Stimulated activated CD4-positive, alpha-beta T cell treated with anti-CD3 and anti-CD28 coated beads, TNF-alpha, amount 100 ng/mL, for 4 hours (primary cell): ENCODE measurements at regions not wholly inside any gene's neighbourhood (a gene's known extent, or its start where the extent isn't known, plus 50 kb on each side); places are given as distances from the start of the nearest gene placed in this dataset.

ENCODE experiments used
- DNase-seq, 3 experiments: peaks; one replicate each; pipeline ENCODE4 v3.0.0-alpha.2; 2020; ENCODE audit warnings: low read depth in 3 of 3

DNA sequence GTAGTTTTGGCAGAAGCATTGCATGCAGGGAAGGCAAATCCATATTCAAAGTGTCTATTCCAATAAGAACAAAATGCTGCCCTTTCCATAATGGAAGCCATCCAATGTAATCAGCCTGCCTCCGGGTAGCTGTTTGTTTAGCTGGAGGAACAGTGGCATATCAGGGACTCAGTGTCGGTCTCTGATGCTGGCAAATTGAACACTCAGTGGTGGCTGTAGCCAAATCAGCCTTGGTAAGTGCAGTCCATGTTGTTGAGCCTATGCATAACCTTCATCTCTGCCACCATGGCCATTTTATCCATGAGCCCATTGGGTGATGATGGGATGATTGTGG is 147.8 kb upstream of the MAX start:
- DNase-seq: no peak

DNA sequence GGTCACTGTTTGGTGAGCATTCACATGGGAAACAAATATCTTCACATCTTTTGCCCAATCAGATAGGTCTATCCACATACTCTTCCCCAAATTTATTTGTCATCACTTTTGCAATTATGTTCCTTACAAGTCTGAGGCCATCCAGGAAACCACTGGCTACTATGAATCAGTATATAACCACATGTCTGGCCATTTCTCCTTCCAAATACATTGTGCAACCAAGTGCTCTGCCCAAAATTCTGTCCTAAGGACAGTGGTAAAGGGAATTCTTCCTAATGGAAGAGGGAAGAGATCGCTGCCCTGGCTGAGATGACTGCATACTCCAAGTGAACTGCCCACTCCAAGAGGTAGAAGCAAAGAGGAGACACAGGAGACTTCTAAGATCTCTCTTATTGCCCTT is 148.9 kb upstream of the MAX start:
- DNase-seq: no peak

DNA sequence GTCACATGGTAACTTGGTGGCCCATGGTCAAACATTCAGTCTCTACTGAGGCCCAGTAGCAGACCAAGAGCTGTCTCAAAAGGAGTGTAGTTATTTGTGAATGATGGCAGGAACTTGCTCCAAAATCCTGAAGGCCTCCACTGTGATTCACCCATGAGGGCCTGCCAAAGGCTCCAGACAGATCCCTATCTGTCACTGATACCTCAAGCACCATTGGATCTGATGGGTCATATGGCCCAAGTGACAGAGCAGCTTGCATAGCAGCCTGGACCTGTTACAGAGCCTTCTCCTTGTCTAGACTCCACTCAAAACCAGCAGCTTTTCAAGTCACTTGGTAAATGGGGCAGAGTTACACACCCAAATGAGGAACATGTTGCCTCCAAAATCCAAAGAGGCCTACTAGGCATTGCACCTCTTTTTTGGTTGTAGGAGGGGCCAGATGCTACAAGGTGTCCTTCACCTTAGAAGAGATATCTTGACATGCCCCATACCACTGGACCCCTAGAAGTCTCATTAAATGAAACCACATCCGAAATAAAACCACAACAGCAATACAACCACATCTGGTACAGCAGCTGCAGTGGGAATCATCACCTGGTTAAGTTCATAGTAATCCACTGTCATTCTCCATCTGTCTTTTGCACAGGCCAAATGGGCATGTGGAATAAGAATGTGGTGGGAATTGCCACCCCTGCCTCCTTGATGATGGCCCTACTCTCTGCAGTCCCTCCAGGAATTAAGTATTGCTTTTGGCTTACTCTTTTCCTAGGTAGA is 150.4 kb upstream of the MAX start:
- no peak for DNase-seq

DNA sequence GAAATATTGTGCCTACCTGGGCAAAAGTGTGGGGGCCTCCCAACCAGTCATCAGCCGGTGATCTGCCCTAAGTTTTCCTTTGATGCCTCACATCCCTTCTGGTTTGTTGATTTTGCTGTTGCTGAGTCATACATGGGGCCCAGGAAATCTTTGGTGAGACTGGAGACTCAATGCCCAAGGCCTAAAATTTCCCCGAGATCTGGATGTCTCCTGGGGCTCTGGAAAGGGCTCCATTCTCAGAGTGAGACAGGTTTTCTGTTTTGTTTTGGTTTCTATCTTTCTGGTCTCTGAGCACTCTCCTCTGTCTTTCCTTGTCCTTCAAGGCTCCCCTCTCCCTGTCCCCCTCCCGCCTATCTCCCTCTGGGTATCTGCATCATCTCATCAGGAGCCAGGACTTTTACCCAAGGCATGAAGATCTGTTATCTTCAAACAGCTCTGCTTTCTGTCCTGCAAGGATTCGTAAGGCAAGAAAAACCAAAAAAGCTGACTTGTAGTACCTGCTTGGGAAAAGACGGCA is 152.8 kb upstream of the MAX start:
- no peak for DNase-seq

DNA sequence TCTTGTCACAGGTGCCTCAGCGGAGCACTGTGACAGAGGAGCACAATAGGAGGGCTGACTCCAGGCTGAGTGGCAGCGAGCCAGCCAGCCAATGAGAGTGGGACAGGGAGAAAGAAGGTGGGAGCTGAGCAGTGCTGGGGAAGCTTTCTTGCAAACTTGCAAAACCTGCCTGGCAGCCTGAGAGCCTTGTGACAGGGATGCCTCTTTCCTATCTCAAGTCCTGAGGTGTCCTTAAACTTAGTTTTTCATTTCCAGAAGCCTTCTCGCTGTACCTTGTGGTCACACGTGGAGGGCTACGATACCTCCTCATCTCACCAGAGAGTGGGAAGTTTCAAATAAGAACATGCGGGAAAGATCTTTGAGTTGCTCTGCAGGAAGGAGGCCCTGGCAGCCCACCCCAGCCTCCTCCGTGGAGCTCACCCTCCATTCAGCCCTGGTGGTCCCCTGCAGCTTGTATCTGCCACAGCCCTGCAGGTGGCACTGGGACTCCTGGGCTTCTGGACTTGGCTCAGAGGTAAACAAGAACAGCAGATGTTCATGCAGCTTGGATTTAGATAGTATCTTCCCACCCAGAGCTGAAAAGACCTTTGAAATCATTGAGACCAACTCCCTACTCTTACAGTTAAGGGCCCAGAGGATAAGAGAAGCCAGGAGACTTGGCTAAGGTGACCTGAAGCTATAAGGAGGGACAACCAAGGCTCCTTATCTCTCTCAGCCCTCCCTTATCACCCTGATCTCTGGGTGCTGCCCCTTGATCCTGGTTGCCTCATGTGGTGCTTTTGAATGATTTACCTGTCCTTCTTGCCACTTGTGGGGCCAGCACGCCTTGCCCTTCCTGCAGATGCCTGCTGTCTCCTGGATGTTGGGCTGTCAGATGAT is 153.5 kb upstream of the MAX start:
- no peak for DNase-seq

DNA sequence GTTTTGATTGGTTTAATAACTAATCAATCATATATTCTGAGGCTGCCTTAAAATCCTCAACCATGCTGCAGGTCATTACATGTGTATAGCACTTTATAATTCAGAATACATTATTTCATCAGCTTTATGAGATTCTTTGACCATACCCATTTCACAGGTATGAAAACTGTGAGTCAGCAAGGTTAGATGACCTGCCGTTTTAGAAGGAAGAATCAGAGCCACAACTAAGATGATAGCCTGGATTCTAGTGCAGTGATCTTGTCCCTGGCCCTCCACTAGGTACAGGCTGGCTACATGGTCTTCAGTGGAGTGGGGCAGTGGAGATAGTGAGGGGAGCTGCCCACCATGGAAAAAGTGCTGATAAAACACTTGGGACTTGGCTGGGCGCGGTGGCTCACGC is 154.4 kb upstream of the MAX start:
- DNase-seq: no peak

DNA sequence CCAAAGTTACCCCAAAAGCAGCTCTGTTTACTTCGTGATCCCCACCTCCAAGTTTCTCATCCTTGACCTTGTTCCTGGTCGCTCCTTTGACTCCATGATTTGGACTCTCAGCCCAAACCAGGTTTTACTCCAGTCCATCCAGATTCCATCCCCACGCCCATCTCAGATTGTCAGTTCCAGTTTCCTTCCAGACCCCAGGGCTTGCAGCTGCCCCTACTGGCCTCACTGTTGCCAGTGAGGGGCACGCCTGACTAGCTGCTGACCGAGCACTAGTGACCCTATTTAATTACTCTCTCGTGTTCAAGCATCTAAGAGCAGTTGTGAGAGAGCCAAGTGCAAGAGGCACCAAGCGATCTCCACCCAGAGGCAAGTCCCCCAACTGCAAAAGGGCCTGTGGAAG is 155.1 kb upstream of the FUT8 start:
- DNase-seq: no peak

DNA sequence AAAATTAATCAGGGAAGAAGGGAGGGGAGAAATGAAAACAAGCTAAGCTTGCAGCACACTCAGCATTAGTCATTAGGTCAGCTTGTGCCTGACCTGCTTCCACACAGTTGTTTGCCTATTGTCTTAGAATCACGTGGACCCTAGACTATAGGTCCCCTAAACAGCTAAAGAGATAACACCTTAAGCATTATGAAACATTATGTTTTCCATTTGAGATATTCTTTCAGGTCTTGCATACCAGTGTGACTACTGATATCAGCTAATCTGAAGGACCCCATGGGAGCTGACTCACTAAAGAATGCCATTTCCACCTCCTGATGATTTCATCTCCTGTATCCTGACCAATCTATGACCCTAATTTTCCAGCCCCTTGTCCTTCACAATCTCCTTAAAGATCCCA is 154.1 kb upstream of the FUT8 start:
- DNase-seq: no peak

DNA sequence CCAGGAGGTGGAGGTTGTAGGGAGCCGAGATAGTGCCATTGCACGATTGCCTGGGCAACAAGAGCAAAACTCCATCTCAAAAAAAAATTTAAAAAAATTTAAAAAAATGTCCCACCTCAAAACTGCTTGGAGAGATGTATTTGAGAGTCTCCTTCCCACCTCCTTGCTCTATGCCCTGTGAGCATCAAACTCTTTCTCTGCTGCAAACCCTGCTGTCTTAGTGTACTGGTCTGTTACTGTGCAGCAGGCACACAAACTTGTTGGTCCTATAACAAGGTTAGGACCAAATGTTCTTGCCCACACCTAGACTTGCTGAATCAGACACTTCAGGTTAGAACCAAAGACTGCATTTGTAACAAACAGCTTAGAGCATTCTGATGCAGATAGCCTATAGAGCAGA is 153.5 kb upstream of the FUT8 start:
- DNase-seq: no peak

DNA sequence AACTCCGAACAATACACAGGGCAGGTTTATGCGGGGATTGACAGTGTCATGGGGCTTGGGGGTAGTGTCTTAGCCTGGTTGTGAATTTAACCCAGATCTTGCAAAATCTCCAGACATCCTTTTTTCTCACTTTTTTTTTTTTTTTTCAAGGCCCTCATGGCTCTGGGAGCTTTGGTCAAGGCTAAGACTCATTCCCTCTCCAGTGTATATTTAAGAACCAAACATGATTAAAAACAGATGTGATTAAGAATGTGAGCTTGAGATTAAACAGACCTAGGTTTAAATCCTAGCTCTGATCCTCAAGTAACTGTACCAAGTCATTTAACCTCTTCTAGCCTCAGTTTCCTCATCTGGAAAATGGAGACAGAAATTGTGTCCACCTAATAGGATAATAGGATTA is 151.7 kb upstream of the FUT8 start:
- DNase-seq: no peak

DNA sequence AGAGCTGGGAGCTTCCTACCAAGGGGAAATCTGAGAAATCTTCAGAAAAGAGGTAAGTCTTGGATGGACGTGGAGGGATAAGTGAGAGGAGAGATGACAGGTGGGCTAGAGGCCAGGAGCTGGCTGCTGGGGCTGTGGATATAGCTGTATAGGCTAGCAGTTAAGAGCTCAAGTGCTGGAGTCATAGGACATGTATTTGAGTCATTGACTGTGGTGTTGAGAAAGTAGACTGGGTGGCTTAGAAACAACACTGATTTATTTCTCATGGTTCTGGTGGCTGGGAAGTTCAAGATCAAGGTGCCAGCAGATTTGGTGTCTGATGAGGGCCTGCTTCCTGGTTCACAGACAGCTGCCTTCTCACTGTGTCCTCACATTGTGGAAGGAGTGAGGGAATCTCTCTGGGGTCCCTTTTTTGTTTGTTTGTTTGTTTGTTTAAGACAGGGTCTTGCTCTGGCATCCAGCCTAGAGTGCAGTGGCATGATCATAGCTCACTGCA is 151.1 kb upstream of the FUT8 start:
- DNase-seq: no peak

DNA sequence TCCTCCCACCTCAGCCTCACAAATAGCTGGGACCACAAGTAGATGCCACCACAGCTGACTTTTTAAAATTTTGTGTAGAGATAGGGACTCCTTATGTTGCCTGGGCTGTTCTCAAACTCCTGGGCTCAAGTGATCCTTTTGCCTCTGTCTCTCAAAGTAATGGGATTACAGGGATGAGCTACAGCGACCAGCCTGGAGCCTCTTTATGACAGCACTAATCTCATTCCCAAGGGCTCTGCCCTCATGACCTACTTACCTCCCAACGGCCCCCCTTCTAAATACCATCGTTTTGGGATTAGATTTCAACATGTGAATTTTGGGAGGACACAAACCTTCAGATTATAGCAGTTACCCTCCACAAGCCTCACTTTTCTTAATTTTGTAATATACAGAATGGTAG is 150.6 kb upstream of the FUT8 start:
- no peak for DNase-seq

DNA sequence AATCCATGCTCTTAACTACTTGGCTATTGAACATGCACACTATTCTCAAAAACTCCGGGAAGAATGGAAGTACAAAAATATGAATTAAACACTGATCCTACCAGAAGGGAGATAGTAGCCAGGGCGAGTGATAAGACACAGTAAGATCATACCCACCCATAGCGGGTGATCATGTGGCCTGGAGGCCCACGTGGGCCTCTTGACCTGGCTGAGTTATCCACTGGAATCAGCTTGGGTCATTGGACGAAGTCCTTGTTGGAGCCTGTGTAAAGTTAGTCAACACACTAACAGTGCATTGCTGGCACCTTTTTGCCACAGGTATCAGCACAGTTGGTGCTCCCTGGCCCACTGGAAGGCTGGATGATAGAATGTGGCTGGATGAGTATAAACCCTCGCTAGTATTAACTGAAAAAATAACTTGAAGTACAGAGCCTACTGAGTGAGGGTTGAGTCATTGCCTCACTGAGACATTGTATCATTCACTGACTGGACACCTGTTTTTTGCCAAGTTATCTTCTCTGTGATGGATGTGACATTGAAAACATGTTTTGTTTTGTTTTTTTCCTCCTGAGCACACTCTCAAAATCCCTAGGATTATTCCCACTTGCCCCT is 149.2 kb upstream of the FUT8 start:
- DNase-seq: no peak

DNA sequence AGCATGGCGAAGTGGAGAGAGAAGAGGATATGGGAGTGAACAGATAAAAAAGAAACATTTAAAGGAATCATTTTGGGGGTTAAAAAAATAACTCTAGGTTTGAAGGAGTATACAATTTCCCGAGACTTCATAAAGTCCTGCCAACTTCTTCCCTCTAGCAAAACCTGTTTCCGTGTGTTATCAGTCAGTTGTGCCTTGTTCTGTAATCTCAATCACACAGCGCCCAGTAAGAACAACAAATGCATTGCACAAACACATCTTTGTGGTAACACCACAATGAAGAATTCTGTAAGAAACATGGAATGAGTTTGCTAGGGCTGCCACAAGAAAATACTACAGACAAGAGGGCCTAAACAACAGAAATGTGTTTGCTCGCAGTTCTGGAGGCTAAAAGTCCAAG is 144.7 kb upstream of the FUT8 start:
- no peak for DNase-seq

DNA sequence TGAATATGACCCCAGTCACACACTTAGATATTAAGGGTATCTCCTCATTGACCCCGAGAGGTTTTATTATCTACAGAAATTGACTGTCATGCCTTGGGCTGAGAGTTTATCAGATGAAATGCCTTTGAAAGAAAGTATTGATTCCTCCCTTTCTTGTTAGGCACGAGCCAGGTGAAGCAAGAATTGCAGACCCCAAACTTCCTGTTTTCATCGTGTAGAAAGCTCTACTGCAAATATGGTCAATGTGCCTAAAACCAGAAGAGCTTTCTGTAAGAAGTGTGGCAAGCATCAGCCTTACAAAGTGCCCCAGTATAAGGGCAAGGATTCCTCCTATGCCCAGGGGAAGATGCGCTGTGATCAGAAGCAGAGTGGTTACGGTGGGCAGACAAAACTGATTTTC is 143.9 kb upstream of the FUT8 start:
- no peak for DNase-seq

DNA sequence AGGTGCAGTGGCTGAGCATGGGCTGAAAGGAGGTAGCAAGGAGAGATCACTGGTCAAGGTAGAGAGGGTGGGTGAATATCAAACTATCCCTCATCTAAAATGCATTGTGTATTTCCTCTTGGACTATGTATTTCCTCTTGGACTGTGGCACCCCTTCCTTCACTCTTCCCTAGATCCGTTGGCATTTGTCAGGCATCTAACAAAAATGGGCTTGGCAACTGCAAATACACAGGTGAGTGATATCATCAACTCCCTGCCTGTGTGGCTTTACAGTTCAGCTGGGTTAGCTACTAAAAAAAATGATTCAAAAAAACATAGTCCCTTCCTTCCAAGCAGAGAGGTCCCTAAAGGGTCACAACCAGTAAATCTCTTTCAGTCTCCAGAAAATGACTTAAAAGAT is 142.8 kb upstream of the FUT8 start:
- DNase-seq: no peak

DNA sequence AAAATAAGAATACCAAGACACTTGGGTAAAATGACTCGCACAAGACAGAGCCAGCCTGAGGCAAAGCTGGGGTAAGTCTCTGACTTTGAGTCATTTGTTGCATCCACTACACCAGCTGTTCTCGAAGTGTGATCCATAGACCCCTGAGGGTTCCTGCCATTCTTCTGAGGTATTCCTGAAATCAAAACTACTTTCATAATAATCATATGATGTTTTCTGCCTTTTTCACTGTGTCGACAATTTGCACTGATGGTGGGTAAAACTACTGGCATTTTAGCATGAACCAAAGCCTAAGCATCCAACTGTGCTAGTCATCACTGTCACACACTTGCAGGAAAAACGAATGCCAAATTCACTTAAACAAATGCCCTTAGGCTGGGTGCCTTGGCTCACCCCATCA is 135.5 kb upstream of the FUT8 start:
- no peak for DNase-seq

DNA sequence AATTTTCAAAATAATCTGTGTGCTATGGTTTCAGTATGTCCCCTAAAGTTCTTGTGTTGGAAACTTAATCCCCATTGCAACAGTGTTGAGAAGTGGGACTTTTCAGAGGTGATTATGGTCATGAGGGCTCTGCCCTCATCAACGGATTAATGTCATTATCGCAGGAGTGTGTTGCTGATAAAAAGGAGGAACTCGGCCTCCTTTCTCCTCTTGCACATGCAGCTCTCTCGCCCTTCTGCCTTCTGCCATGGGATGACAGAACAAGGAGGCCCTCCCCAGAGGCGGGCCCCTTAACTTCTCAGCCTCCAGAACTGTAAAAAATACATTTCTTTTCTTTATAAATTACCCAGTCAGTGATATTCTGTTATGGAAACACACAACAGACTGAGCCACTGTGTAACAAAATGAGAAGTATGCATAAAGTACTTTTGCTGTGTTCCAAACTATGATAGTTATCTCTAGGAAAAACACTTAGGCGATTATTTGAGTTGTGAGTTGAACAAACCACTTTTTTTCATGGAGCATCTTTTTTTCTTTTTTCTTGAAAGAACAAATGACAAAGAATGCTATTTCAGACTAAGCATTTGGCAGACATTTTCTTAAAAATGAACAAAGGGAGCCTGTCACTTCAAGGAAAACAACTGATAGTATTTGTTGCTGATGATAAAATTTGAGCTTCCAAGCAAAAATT is 134.8 kb upstream of the FUT8 start:
- no peak for DNase-seq

DNA sequence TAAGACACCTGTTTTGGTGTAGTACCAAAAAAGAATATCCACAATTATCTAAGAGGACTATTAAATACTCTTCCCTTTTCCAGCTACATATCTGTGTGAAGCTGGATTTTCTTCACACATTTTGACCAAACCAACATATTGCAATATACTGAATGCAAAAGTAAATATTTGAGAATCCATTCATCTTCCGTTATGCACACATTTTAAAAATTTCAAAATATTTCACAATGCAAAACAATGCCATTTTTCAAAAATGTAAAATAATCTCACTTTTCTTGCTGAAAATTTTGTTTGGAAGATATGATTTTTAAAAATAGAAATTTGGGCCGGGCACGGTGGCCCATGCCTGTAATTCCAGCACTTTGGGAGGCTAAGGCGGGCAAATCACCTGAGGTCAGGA is 133.9 kb upstream of the FUT8 start:
- no peak for DNase-seq

DNA sequence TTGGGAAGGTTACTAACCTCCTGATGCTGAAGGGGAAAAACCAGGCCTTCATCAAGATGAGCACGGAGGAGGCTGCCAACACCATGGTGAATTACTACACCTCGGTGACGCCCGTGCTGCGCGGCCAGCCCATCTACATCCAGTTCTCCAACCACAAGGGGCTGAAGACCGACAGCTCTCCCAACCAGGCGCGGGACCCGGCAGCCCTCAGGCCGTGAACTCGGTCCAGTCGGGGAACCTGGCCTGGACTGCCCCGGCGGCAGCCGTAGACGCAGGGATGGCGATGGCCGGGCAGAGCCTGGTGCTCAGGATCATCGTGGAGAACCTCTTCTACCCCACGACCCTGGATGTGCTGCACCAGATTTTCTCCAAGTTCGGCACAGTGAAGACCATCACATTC is 133.0 kb upstream of the FUT8 start:
- DNase-seq: no peak

DNA sequence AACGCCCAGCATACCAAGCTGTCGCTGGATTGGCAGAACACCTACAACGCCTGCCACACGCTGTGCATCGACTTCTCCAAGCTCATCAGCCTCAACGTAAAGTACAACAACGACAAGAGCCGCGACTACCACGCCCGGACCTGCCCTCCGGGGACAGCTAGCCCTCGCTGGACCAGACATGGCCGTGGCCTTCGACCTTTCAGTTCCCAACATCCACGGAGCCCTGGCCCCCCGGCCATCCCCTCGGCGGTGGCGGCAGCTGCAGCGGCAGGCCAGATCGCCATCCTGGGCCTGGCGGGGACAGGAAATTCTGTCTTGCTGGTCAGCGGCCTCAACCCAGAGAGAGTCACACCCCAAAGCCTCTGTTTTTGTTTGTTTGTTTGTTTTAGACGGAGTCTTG is 132.6 kb upstream of the FUT8 start:
- no peak for DNase-seq

DNA sequence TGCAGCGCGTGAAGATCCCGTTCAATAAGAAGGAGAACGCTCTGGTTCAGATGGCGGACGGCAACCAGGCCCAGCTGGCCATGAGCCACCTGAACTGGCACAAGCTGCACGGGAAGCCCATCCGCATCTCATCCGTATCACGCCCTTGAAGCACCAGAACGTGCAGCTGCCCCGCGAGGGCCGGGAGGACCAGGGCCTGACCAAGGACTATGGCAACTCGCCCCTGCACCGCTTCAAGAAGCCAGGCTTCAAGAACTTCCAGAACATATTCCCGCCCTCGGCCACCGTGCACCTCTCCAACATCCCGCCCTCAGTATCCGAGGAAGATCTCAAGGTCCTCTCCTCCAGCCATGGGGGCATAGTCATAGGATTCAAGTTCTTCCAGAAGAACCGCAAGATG is 131.9 kb upstream of the FUT8 start:
- no peak for DNase-seq
